PC-9 (cell line): ENCODE measurements at regions not wholly inside any gene's neighbourhood (a gene's known extent, or its start where the extent isn't known, plus 50 kb on each side); places are given as distances from the start of the nearest gene placed in this dataset.
"Not testable (repeated sequence)": the region's sequence is repeated elsewhere in the genome, so short reads cannot be mapped to it uniquely, and the experiment has no call there.

Source experiments
- BruUV-seq: library from RNA; stranded (reverse); fragments of 400-500 nt; replicated peaks from 2 replicates; lab custom pipeline; 2021; lab: Mats Ljungman, UMichigan
- CTCF ChIA-PET: fragments of 300-600 bp; sonication (Branson Sonifier 250); formaldehyde crosslinking; loops from one replicate; lab custom pipeline; 2022; ENCODE audit warnings: antibody characterized with exemption; lab: Charles Lee
- POLR2A ChIA-PET: fragments of 300-600 bp; sonication (Branson Sonifier 250); formaldehyde crosslinking; loops from one replicate; lab custom pipeline; 2022; ENCODE audit warnings: antibody characterized with exemption; ENCODE audit not compliant: unreplicated experiment; lab: Charles Lee
- DNase-seq, 2 experiments: peaks; one replicate each; pipeline versions ENCODE4 v3.0.0 to v3.0.0-alpha.2; 2015 to 2022; ENCODE audit warnings: mixed read lengths in 1 of 2
- H2AFZ ChIP-seq: fragments of 200-600 bp; sonication (generic); 2 replicates; pipeline ENCODE4 v1.8.1; 2017; ENCODE audit warnings: antibody characterized with exemption
- H3F3A ChIP-seq: fragments of 200-600 bp; sonication (generic); 2 replicates; pipeline ENCODE4 v1.8.1; 2017; ENCODE audit warnings: antibody characterized with exemption, mild to moderate bottlenecking, low read depth; ENCODE audit not compliant: insufficient read depth
- H3K27ac ChIP-seq: fragments of 200-600 bp; sonication (generic); 2 replicates; pipeline ENCODE4 v1.6.1; 2016; ENCODE audit warnings: mixed run types
- H3K27me3 ChIP-seq: fragments of 200-600 bp; sonication (generic); 2 replicates; pipeline ENCODE4 v1.6.1; 2016; ENCODE audit warnings: low read depth, mixed run types; ENCODE audit not compliant: insufficient read depth
- H3K36me3 ChIP-seq: fragments of 200-600 bp; sonication (generic); 2 replicates; pipeline ENCODE4 v1.6.1; 2016; ENCODE audit warnings: low read depth, mixed run types
- H3K4me1 ChIP-seq: fragments of 200-600 bp; sonication (generic); replicated peaks from 2 replicates; pipeline ENCODE4 v1.6.1; 2016; ENCODE audit warnings: mixed run types; ENCODE audit not compliant: insufficient read depth
- H3K4me2 ChIP-seq: fragments of 200-600 bp; sonication (generic); 2 replicates; pipeline ENCODE4 v1.6.1; 2017; ENCODE audit warnings: mixed run types
- H3K4me3 ChIP-seq: fragments of 200-600 bp; sonication (generic); 2 replicates; pipeline ENCODE4 v1.6.1; 2016; ENCODE audit warnings: mixed run types
- H3K79me2 ChIP-seq: fragments of 200-600 bp; sonication (generic); 2 replicates; pipeline ENCODE4 v1.6.1; 2017; ENCODE audit warnings: low read depth, mixed run types
- H3K9me2 ChIP-seq: fragments of 200-600 bp; sonication (generic); 2 replicates; pipeline ENCODE4 v1.8.1; 2017; ENCODE audit warnings: mild to moderate bottlenecking; ENCODE audit not compliant: insufficient read depth
- H3K9me3 ChIP-seq: fragments of 200-600 bp; sonication (generic); 2 replicates; pipeline ENCODE4 v1.8.1; 2016; ENCODE audit warnings: low read depth; ENCODE audit not compliant: insufficient read depth
- H4K20me1 ChIP-seq: fragments of 200-600 bp; sonication (generic); 2 replicates; pipeline ENCODE4 v1.8.1; 2017; ENCODE audit not compliant: insufficient read depth
- CTCF ChIP-seq: fragments of 200-600 bp; sonication (generic); conservative IDR thresholded peaks from 2 replicates; pipeline ENCODE4 v1.6.1; 2017; ENCODE audit warnings: mixed run types, antibody characterized with exemption, mild to moderate bottlenecking, moderate library complexity
- EZH2 ChIP-seq: fragments of 200-600 bp; sonication (generic); IDR thresholded peaks from 2 replicates; pipeline ENCODE4 v1.8.0; 2017; ENCODE audit warnings: antibody characterized with exemption, low read depth
- intact Hi-C: fragments of 100-400 bp; cut with micrococcal nuclease; formaldehyde crosslinking; loops from one replicate; pipeline ENCODE4 v1.10.0; 2022; ENCODE audit not compliant: unreplicated experiment

GRCh38 chr3:79954756-79955155 is 187.0 kb upstream of the ROBO1 start:
- H4K20me1 ChIP-seq, result no peaks in the 10 kb centered on the region
- H3K4me1 ChIP-seq, result no peaks in the 10 kb centered on the region
- no peaks in the 10 kb centered on the region for H3F3A ChIP-seq
- no peak for DNase-seq
- BruUV-seq, result no TSS peak
- H3K9me3 ChIP-seq, result no peaks in the 10 kb centered on the region
- no peaks in the 10 kb centered on the region for H3K79me2 ChIP-seq
- POLR2A ChIA-PET, result no interaction called here
- no peaks in the 10 kb centered on the region for H3K36me3 ChIP-seq
- no peak for TF ChIP-seq EZH2
- no peak for TF ChIP-seq CTCF
- H3K4me3 ChIP-seq, result no peak overlapping the region
- H3K9me2 ChIP-seq, result no peaks in the 10 kb centered on the region
- no peak overlapping the region for H3K4me2 ChIP-seq
- no peak overlapping the region for H3K27ac ChIP-seq
- peak overlapping the region; percentile 20; the same call in 1 of the 2 replicates for H2AFZ ChIP-seq
- H3K27me3 ChIP-seq, result no peaks in the 10 kb centered on the region
- intact Hi-C loops, result no loop called here
- CTCF ChIA-PET, result no interaction called here

GRCh38 chr3:79953591-79954101 is 185.8 kb upstream of the ROBO1 start:
- H3F3A ChIP-seq, result no peaks in the 10 kb centered on the region
- H3K4me2 ChIP-seq, result no peak overlapping the region
- TF ChIP-seq CTCF, result no peak
- TF ChIP-seq EZH2, result no peak
- CTCF ChIA-PET, result no interaction called here
- H3K4me1 ChIP-seq, result no peaks in the 10 kb centered on the region
- POLR2A ChIA-PET, result no interaction called here
- BruUV-seq, result no TSS peak
- no peaks in the 10 kb centered on the region for H4K20me1 ChIP-seq
- intact Hi-C loops, result no loop called here
- no peak for DNase-seq
- no peaks in the 10 kb centered on the region for H3K9me3 ChIP-seq
- H3K79me2 ChIP-seq, result no peaks in the 10 kb centered on the region
- no peaks in the 10 kb centered on the region for H3K36me3 ChIP-seq
- H3K9me2 ChIP-seq, result no peaks in the 10 kb centered on the region
- no peak overlapping the region for H2AFZ ChIP-seq
- H3K27me3 ChIP-seq, result no peaks in the 10 kb centered on the region
- no peak overlapping the region for H3K27ac ChIP-seq
- H3K4me3 ChIP-seq, result no peak overlapping the region

- H3K9me2 ChIP-seq, H3K27ac ChIP-seq, H3K4me1 ChIP-seq, BruUV-seq, H4K20me1 ChIP-seq, CTCF ChIA-PET, H3K9me3 ChIP-seq, H3K4me3 ChIP-seq, H3K4me2 ChIP-seq, H3K27me3 ChIP-seq, H3F3A ChIP-seq, POLR2A ChIA-PET, DNase-seq, H3K79me2 ChIP-seq, H2AFZ ChIP-seq, H3K36me3 ChIP-seq, intact Hi-C loops: not testable (repeated sequence)
These were observed 183.6 kb upstream of the ROBO1 start for GRCh38 chr3:79951426-79951825.

- Histone ChIP-seq H3F3A (no peaks in the 10 kb centered on the region), H4K20me1 (no peaks in the 10 kb centered on the region), H3K9me2 (no peaks in the 10 kb centered on the region), H3K79me2 (no peaks in the 10 kb centered on the region), H3K4me3 (no peak overlapping the region), H3K36me3 (no peaks in the 10 kb centered on the region), H2AFZ (no peak overlapping the region), H3K4me1 (no peaks in the 10 kb centered on the region), H3K4me2 (no peak overlapping the region), H3K27ac (no peak overlapping the region), H3K9me3 (0 out of 2 replicates have a peak, but pooled peaks cover 5% of the 10 kb centered on the region), H3K27me3 (no peaks in the 10 kb centered on the region)
- TF ChIP-seq CTCF, result no peak
- TF ChIP-seq EZH2, result no peak
- no peak for DNase-seq
- CTCF ChIA-PET, result no interaction called here
- POLR2A ChIA-PET, result interaction anchor here (0.6 kb wide), 1 partner anchor 244 kb away, joined by 3 read pairs; no protein-coding TSS in a partner anchor
- no TSS peak for BruUV-seq
- intact Hi-C loops, result no loop called here
These were observed 180.2 kb upstream of the ROBO1 start for GRCh38 chr3:79947957-79948356.
